ENCODE measurements at regions not wholly inside any gene's neighbourhood (a gene's known extent, or its start where the extent isn't known, plus 50 kb on each side); places are given as distances from the start of the nearest gene placed in this dataset.

DNA sequence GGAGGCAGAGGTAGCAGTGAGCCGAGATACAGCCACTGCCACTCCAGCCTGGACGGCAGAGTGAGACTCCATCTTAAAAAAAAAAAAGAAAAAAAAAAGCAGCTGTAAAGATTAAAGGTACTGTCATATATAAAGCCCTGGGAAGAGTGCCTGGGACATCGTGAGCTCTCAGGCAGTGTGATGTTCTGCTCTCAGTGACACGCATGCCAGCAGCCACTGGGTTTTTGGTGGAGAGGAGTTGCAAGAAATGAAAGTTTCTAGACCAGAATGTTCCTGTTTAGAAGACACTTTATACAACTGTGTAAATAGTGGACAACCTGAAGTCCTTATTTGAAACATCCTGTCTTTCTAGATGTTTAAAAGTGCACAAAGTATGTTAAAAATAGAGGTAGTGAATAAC lies 213.2 kb downstream of the IRF8 start:
- TF ChIP-seq POLR2A (IDR thresholded peaks at IDR 0.05; ENCODE audit: low read depth, low read length) (no peak), FOS (IDR thresholded peaks at IDR 0.05; ENCODE audit: borderline replicate concordance, insufficient read depth, low read length) (no peak), EZH2 (IDR thresholded peaks at IDR 0.05; ENCODE audit: borderline replicate concordance, low read depth, low read length, severe bottlenecking) (no peak), POLR2AphosphoS5 (IDR thresholded peaks at IDR 0.05; ENCODE audit: insufficient read depth, low read depth, low read length) (no peak), GATA2 (IDR thresholded peaks at IDR 0.05; ENCODE audit: insufficient read depth, insufficient read length, low read depth, low read length) (no peak), JUN (IDR thresholded peaks at IDR 0.05; ENCODE audit: borderline replicate concordance, insufficient read depth, insufficient read length, low read depth) (no peak), MYC (IDR thresholded peaks at IDR 0.05; ENCODE audit: low read depth, low read length) (no peak)
- TF ChIP-seq, protein P1, sequence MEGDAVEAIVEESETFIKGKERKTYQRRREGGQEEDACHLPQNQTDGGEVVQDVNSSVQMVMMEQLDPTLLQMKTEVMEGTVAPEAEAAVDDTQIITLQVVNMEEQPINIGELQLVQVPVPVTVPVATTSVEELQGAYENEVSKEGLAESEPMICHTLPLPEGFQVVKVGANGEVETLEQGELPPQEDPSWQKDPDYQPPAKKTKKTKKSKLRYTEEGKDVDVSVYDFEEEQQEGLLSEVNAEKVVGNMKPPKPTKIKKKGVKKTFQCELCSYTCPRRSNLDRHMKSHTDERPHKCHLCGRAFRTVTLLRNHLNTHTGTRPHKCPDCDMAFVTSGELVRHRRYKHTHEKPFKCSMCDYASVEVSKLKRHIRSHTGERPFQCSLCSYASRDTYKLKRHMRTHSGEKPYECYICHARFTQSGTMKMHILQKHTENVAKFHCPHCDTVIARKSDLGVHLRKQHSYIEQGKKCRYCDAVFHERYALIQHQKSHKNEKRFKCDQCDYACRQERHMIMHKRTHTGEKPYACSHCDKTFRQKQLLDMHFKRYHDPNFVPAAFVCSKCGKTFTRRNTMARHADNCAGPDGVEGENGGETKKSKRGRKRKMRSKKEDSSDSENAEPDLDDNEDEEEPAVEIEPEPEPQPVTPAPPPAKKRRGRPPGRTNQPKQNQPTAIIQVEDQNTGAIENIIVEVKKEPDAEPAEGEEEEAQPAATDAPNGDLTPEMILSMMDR (IDR thresholded peaks at IDR 0.05; ENCODE audit: extremely low read depth in 1 of 2, insufficient read depth in 1 of 2, low read depth in 1 of 2, low read length in 2 of 2) = no peak
- TF ChIP-seq, protein P2, sequence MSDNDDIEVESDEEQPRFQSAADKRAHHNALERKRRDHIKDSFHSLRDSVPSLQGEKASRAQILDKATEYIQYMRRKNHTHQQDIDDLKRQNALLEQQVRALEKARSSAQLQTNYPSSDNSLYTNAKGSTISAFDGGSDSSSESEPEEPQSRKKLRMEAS (IDR thresholded peaks at IDR 0.05; ENCODE audit: insufficient read depth, insufficient read length) = no peak

Measured in endothelial cell of umbilical vein (primary cell).